ENCODE measurements at regions not wholly inside any gene's neighbourhood (a gene's known extent, or its start where the extent isn't known, plus 50 kb on each side); places are given as distances from the start of the nearest gene placed in this dataset.

DNA sequence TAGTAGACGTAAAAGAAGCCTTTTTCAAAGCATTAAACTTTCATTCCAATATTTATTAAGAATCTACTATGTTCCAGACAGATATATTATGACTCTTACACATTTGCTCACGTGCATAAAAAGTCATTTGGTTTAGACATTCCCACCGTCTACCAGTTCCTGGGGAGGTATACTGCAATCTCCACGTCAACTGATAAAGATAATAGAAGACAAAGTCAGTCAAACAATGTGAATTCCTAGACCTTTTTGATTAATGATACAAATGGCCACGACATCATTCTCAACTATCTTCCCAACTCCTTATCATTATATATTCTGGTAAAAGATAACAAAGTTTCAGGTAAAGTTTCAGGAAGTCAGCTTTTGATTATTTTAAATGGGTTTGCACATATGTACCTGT is 69.0 kb downstream of the SIPA1L2 start:
- H4K91ac ChIP-seq (ENCODE audit: insufficient read length, low read depth, low read length), result no peak overlapping the region
- H3K4ac ChIP-seq (ENCODE audit: low read depth, low read length), result no peak overlapping the region
- H4K20me1 ChIP-seq (ENCODE audit: control insufficient read depth, insufficient read depth, insufficient read length), result no peaks in the 10 kb centered on the region
- Mint-ChIP-seq H3K36me3 (ENCODE audit: insufficient read depth in 1 of 3, low read depth in 3 of 3) (no peaks in the 10 kb centered on the region), H3K4me1 (peaks cover 44 to 45% of the 10 kb centered on the region in 2 experiments), H3K9me3 (no peaks in the 10 kb centered on the region), H3K27me3 (ENCODE audit: low read depth) (no peaks in the 10 kb centered on the region; the same call in 1 of the 2 replicates), H3K4me3 (no peak overlapping the region), H3K27ac (no peak overlapping the region)
- H3K27ac ChIP-seq (ENCODE audit: insufficient read length, low read depth, low read length), result no peak overlapping the region
- DNase-seq, result no peak
- H2BK5ac ChIP-seq (ENCODE audit: insufficient read length, low read length), result no peak overlapping the region
- no peaks in the 10 kb centered on the region for H3K23me2 ChIP-seq (ENCODE audit: insufficient read length, low read depth, low read length, poor library complexity, severe bottlenecking)
- H2BK120ac ChIP-seq (ENCODE audit: low read depth, low read length, poor library complexity, severe bottlenecking), result no peak overlapping the region
- no peak overlapping the region for H3T11ph ChIP-seq (ENCODE audit: low read length)
- no peak overlapping the region for H2BK15ac ChIP-seq (ENCODE audit: low read depth, low read length)
- H3K79me2 ChIP-seq (ENCODE audit: insufficient read depth, low read length), result no peaks in the 10 kb centered on the region
- H3K27me3 ChIP-seq (ENCODE audit: insufficient read depth, low read length), result no peaks in the 10 kb centered on the region
- no peak overlapping the region for H4K8ac ChIP-seq (replicated peaks; ENCODE audit: insufficient read length, low read depth, low read length)
- TF ChIP-seq, protein P1, sequence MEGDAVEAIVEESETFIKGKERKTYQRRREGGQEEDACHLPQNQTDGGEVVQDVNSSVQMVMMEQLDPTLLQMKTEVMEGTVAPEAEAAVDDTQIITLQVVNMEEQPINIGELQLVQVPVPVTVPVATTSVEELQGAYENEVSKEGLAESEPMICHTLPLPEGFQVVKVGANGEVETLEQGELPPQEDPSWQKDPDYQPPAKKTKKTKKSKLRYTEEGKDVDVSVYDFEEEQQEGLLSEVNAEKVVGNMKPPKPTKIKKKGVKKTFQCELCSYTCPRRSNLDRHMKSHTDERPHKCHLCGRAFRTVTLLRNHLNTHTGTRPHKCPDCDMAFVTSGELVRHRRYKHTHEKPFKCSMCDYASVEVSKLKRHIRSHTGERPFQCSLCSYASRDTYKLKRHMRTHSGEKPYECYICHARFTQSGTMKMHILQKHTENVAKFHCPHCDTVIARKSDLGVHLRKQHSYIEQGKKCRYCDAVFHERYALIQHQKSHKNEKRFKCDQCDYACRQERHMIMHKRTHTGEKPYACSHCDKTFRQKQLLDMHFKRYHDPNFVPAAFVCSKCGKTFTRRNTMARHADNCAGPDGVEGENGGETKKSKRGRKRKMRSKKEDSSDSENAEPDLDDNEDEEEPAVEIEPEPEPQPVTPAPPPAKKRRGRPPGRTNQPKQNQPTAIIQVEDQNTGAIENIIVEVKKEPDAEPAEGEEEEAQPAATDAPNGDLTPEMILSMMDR (conservative IDR thresholded peaks at IDR 0.05), result no peak
- H3K14ac ChIP-seq (ENCODE audit: insufficient read depth, low read length), result no peak overlapping the region
- no peaks in the 10 kb centered on the region for H3K79me1 ChIP-seq (ENCODE audit: insufficient read depth, low read depth, low read length, poor library complexity, severe bottlenecking)
- no peak overlapping the region for H3K56ac ChIP-seq (ENCODE audit: insufficient read length, low read depth, low read length)
- no peak overlapping the region for H3K23ac ChIP-seq (ENCODE audit: insufficient read length, low read depth, low read length)
- WGBS (ENCODE audit: extremely low coverage, insufficient read length, low lambda C conversion rate), result no CpG with 5 or more reads among the region's 5 CpGs
- H3K18ac ChIP-seq (ENCODE audit: insufficient read length, low read depth, low read length), result no peak overlapping the region
- H3K4me1 ChIP-seq (ENCODE audit: insufficient read depth, low read length), result peaks cover 8% of the 10 kb centered on the region; the same call in 1 of the 2 replicates
- H2BK12ac ChIP-seq (ENCODE audit: insufficient read length, low read depth, low read length), result no peak overlapping the region
- no peak overlapping the region for H3K9ac ChIP-seq (ENCODE audit: extremely low read depth, insufficient read length, low read length)
- H2BK20ac ChIP-seq (ENCODE audit: low read depth, low read length, poor library complexity, severe bottlenecking), result no peak overlapping the region
- no peaks in the 10 kb centered on the region for H3K9me3 ChIP-seq (ENCODE audit: control insufficient read depth, low read depth, low read length)
- H2AFZ ChIP-seq (ENCODE audit: low read length), result no peak overlapping the region
- no peak overlapping the region for H2AK5ac ChIP-seq (ENCODE audit: insufficient read length, low read length)
- H3K4me2 ChIP-seq (ENCODE audit: insufficient read depth, insufficient read length, low read length), result no peak overlapping the region
- no peak overlapping the region for H4K5ac ChIP-seq (ENCODE audit: insufficient read length, low read depth, low read length)
